ENCODE measurements at regions not wholly inside any gene's neighbourhood (a gene's known extent, or its start where the extent isn't known, plus 50 kb on each side); places are given as distances from the start of the nearest gene placed in this dataset.

DNA sequence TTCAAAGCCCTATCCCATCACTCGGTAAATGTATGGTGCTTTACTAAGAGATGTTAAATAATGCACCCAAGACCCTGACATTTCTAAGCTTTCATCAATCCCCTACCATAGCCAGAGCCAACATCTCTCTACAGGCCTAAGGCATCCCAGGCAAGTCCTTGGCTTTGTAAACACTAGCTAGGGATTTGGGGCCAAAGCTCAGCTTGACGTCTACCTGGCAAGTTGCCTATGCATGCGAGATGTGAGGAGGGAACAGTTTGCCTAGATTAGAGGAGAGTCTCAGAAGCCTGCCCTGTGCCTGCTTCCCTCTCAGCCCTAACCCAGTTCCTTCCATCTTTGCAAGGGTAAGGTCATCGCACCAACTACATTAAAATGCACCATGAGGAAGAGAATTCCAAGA, 221.5 kb upstream of the NCKAP5 start:
- Mint-ChIP-seq H3K9me3 (peaks cover 10 to 35% (median 15%) of the 10 kb centered on the region in 9 donors), H3K36me3 (peaks cover 0 to 11% (median 0%) of the 10 kb centered on the region in 3 donors), H3K27me3 (peaks cover 1 to 22% (median 8%) of the 10 kb centered on the region in 5 donors), H3K4me3 (no peak overlapping the region), H3K4me1 (no peaks in the 10 kb centered on the region), H3K27ac (no peak overlapping the region)
- POLR2A ChIA-PET = no interaction called here
- ATAC-seq (no peak), DNase-seq (no peak)

DNA sequence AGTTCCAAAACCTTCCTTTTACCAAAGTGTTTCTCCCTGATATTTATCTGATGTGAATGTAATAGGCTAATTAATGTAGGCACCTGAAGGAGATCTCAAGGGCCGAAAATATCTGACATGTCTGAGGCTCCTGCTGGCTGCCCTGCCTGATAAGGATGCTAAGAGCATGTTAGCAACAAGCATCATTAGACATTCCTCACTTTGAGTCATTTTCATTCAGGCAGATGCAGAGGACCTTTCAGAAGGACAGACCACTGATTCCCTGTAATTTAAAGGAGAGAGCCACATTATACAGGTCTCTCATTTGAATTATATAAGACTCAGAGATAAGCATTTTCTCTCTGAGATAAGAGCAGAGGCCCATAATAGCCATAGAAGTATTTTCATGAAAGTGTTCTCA, 222.4 kb upstream of the NCKAP5 start:
- DNase-seq (no peak), ATAC-seq (no peak)
- Mint-ChIP-seq H3K36me3 (peaks cover 0 to 11% (median 0%) of the 10 kb centered on the region in 3 donors), H3K27me3 (peaks cover 1 to 22% (median 8%) of the 10 kb centered on the region in 5 donors), H3K4me1 (no peaks in the 10 kb centered on the region), H3K4me3 (no peak overlapping the region), H3K9me3 (peaks cover 10 to 41% (median 17%) of the 10 kb centered on the region in 9 donors), H3K27ac (no peak overlapping the region)
- POLR2A ChIA-PET = no interaction called here

GRCh38 chr2:133791191-133791590, 222.9 kb upstream of the NCKAP5 start:
- DNase-seq (no peak), ATAC-seq (no peak)
- Mint-ChIP-seq H3K4me3 (no peak overlapping the region), H3K27ac (no peak overlapping the region), H3K27me3 (peaks cover 3 to 22% (median 6%) of the 10 kb centered on the region in 5 donors), H3K36me3 (peaks cover 0 to 11% (median 0%) of the 10 kb centered on the region in 3 donors), H3K4me1 (no peaks in the 10 kb centered on the region), H3K9me3 (peaks cover 11 to 46% (median 21%) of the 10 kb centered on the region in 9 donors)
- POLR2A ChIA-PET = no interaction called here

GRCh38 chr2:133792223-133792622, 224.0 kb upstream of the NCKAP5 start:
- H3K9me3 Mint-ChIP-seq = peaks cover 11 to 49% (median 21%) of the 10 kb centered on the region in 9 donors
- H3K27ac Mint-ChIP-seq = no peak overlapping the region
- DNase-seq (no peak), ATAC-seq (no peak)
- H3K27me3 Mint-ChIP-seq = peaks cover 3 to 22% (median 6%) of the 10 kb centered on the region in 5 donors
- no peaks in the 10 kb centered on the region for H3K4me1 Mint-ChIP-seq
- H3K4me3 Mint-ChIP-seq = no peak overlapping the region
- POLR2A ChIA-PET = no interaction called here
- H3K36me3 Mint-ChIP-seq = peaks cover 0 to 11% (median 0%) of the 10 kb centered on the region in 3 donors

GRCh38 chr2:133794114-133794513, 225.9 kb upstream of the NCKAP5 start:
- H3K27me3 Mint-ChIP-seq = peaks cover 3 to 22% (median 8%) of the 10 kb centered on the region in 5 donors
- H3K27ac Mint-ChIP-seq = no peak overlapping the region
- H3K9me3 Mint-ChIP-seq = peaks cover 11 to 59% (median 26%) of the 10 kb centered on the region in 9 donors
- no peak for DNase-seq
- no peak for ATAC-seq
- POLR2A ChIA-PET = interaction anchor here (0.6 kb wide), 1 partner anchor 28 kb away, joined by 3 read pairs; no protein-coding TSS in a partner anchor
- no peak overlapping the region for H3K4me3 Mint-ChIP-seq
- H3K36me3 Mint-ChIP-seq = peaks cover 0 to 11% (median 0%) of the 10 kb centered on the region in 3 donors
- no peaks in the 10 kb centered on the region for H3K4me1 Mint-ChIP-seq

DNA sequence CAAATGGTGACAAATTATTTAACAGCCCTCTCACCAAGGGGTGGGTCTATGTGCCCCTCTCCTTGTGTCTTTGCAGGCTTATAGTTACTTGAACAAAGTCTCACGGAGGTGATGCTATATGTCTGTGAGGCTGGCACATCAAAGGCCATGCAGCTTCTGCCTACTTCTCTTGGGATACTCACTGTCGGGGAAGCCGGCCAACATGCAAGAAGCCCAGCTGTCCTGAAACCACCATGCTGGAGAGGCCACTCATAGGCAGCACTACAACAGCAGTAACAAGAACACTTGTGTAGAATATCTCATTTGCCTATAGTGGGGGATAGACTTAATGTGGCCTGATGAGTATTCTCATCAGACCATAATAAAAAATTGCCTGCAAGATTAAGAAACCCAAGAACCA, 233.7 kb upstream of the NCKAP5 start:
- ATAC-seq (no peak), DNase-seq (no peak)
- Mint-ChIP-seq H3K27me3 (peaks cover 14 to 44% (median 33%) of the 10 kb centered on the region in 5 donors), H3K9me3 (peaks cover 0 to 15% (median 6%) of the 10 kb centered on the region in 9 donors), H3K4me1 (no peaks in the 10 kb centered on the region), H3K36me3 (peaks cover 0 to 8% (median 0%) of the 10 kb centered on the region in 3 donors), H3K27ac (no peak overlapping the region), H3K4me3 (no peak overlapping the region)
- POLR2A ChIA-PET = no interaction called here

DNA sequence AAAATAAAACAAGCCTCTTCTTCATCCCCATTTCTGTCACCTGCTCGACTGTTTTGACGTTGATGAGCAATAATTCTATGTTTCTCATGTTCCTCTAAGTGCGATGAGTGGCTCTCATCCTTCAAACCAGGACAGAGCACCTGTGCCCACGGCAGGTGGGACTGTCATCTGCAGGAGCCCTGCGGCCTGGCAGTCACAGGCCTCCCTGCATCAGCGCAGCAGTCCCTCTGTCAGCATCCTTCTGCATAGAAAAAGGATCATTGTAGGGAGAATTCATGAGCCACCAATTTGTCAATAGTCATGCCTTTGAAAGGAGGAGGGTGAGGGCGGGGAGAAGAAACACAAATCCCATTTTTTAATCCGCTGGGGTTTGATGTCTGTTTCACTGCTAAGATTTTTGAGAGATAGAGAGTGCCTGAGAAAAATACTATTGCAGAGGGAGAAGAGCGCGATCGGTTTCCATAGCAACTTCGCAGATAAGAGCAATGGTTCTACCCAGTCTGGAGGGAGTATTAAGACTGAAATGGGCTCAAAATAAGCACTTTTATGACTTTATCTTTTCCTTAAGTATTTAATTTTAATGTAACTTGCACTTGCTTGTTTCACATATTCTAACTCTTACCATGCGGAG, 234.3 kb upstream of the NCKAP5 start:
- Mint-ChIP-seq H3K36me3 (peaks cover 0 to 10% (median 0%) of the 10 kb centered on the region in 3 donors), H3K4me3 (no peak overlapping the region), H3K9me3 (peaks cover 0 to 18% (median 3%) of the 10 kb centered on the region in 9 donors), H3K27me3 (peaks cover 14 to 45% (median 37%) of the 10 kb centered on the region in 5 donors), H3K4me1 (no peaks in the 10 kb centered on the region), H3K27ac (peak overlapping the region in 1 of 10 donors; percentile 43)
- DNase-seq (no peak), ATAC-seq (no peak)
- POLR2A ChIA-PET = no interaction called here

GRCh38 chr2:133806564-133806963, 238.3 kb upstream of the NCKAP5 start:
- Mint-ChIP-seq H3K36me3 (peaks cover 0 to 37% (median 0%) of the 10 kb centered on the region in 3 donors), H3K4me3 (no peak overlapping the region), H3K9me3 (peaks cover 0 to 40% (median 15%) of the 10 kb centered on the region in 9 donors), H3K27ac (no peak overlapping the region), H3K4me1 (peaks cover 0 to 4% (median 0%) of the 10 kb centered on the region in 4 donors), H3K27me3 (peaks cover 7 to 41% (median 30%) of the 10 kb centered on the region in 5 donors)
- POLR2A ChIA-PET = no interaction called here
- ATAC-seq (no peak), DNase-seq (no peak)

GRCh38 chr2:133809485-133809884, 241.2 kb upstream of the NCKAP5 start:
- H3K4me1 Mint-ChIP-seq = peaks cover 0 to 4% (median 0%) of the 10 kb centered on the region in 4 donors
- H3K36me3 Mint-ChIP-seq = peaks cover 0 to 37% (median 0%) of the 10 kb centered on the region in 3 donors
- ATAC-seq (no peak), DNase-seq (no peak)
- H3K9me3 Mint-ChIP-seq = peaks cover 0 to 40% (median 15%) of the 10 kb centered on the region in 9 donors
- no peak overlapping the region for H3K4me3 Mint-ChIP-seq
- H3K27me3 Mint-ChIP-seq = peaks cover 0 to 37% (median 24%) of the 10 kb centered on the region in 5 donors
- H3K27ac Mint-ChIP-seq = no peak overlapping the region
- POLR2A ChIA-PET = no interaction called here

DNA sequence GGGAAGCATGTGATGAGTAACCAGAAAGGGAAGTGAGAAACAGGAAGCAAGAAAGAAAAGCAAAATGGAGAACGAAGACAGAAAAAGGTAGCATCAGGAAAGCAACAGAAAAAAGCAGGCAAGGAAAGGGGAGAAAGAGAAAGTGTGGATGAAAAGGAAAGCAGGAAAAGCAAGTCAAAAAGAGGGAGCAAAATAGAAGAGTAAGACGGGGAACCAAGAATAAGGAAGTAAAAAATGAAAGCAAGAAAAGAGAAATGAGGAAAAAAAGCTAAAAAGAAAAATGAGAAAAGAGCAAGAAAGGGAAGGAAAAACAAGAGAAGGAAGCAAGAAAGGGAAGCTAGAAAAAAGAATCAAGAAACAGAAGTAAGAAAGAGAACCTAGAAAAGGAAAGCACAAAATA, 242.3 kb upstream of the NCKAP5 start:
- peaks cover 0 to 4% (median 0%) of the 10 kb centered on the region in 4 donors for H3K4me1 Mint-ChIP-seq
- H3K36me3 Mint-ChIP-seq = peaks cover 0 to 37% (median 0%) of the 10 kb centered on the region in 3 donors
- no peak overlapping the region for H3K27ac Mint-ChIP-seq
- H3K27me3 Mint-ChIP-seq = peaks cover 0 to 33% (median 21%) of the 10 kb centered on the region in 5 donors
- POLR2A ChIA-PET = no interaction called here
- no peak overlapping the region for H3K4me3 Mint-ChIP-seq
- no peak for ATAC-seq
- DNase-seq = no peak
- H3K9me3 Mint-ChIP-seq = peaks cover 0 to 40% (median 15%) of the 10 kb centered on the region in 9 donors

DNA sequence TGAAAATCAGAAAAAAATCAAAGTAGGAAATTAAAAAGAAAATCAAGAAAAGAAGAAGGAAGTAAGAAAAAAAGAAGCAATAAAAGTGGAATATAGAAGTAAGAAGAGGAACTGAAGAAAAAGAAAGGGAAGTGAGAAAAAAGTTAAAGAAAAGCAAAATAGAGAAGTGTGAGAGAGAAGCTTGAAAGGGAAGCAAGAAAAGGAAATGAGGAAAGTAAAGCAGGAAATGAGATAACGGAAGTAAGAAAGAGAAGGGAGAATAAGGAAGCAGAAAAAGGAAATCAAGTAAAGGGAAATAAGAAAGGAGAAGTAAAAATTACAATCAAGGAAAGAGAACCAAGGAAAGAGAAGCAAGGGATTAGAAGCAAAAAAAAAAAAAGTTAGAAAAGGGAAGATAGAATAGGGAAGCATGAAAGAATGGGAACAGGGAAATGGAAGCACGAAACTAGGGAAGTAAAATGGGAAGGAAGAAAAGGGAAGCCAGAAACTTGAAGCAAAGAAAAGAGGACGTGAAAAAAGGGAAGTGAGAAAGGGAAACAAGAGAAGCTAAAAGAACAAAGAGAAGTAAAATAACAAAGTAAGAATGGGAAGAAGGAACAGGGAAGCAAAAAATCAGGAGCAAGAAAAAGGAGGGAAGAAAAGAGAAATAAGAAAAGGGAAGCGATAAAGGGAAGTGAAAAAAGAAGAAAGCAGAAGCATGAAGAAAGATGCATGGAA, 243.3 kb upstream of the NCKAP5 start:
- Mint-ChIP-seq H3K4me1 (peaks cover 0 to 4% (median 0%) of the 10 kb centered on the region in 4 donors), H3K9me3 (peaks cover 0 to 39% (median 15%) of the 10 kb centered on the region in 9 donors), H3K27me3 (peaks cover 0 to 36% (median 17%) of the 10 kb centered on the region in 5 donors), H3K36me3 (peaks cover 0 to 33% (median 0%) of the 10 kb centered on the region in 3 donors), H3K4me3 (no peak overlapping the region), H3K27ac (no peak overlapping the region)
- no peak for DNase-seq
- ATAC-seq = no peak
- POLR2A ChIA-PET = no interaction called here

- peaks cover 0 to 39% (median 15%) of the 10 kb centered on the region in 9 donors for H3K9me3 Mint-ChIP-seq
- H3K27me3 Mint-ChIP-seq = peaks cover 1 to 32% (median 12%) of the 10 kb centered on the region in 5 donors
- H3K4me3 Mint-ChIP-seq = no peak overlapping the region
- no peak overlapping the region for H3K27ac Mint-ChIP-seq
- ATAC-seq (no peak), DNase-seq (no peak)
- POLR2A ChIA-PET = no interaction called here
- H3K4me1 Mint-ChIP-seq = peaks cover 0 to 4% (median 0%) of the 10 kb centered on the region in 4 donors
- H3K36me3 Mint-ChIP-seq = peaks cover 0 to 22% (median 0%) of the 10 kb centered on the region in 3 donors
These were observed 244.8 kb upstream of the NCKAP5 start for GRCh38 chr2:133812826-133813617.
